K562 (cell line): ENCODE measurements at regions not wholly inside any gene's neighbourhood (a gene's known extent, or its start where the extent isn't known, plus 50 kb on each side); places are given as distances from the start of the nearest gene placed in this dataset.

Experiments
- ADNP ChIP-seq: fragments of 200-800 bp; sonication (Bioruptor generic); IDR thresholded peaks from 2 replicates; pipeline ENCODE4 v1.6.1; 2016; ENCODE audit warnings: missing genetic modification characterization, missing compliant biosample characterization
- ARID2 ChIP-seq: fragments of 450-650 bp; IDR thresholded peaks from 2 replicates; pipeline ENCODE4 v1.6.1; 2017; ENCODE audit warnings: antibody characterized with exemption, mild to moderate bottlenecking
- CBFB ChIP-seq: sonication (generic); formaldehyde crosslinking; IDR thresholded peaks from 2 replicates; pipeline ENCODE4 v1.4.0; 2020; ENCODE audit warnings: mild to moderate bottlenecking, missing genetic modification reagents
- FOSL1 ChIP-seq: fragments of 200-800 bp; sonication (Bioruptor generic); conservative IDR thresholded peaks from 2 replicates; pipeline ENCODE4 v1.6.1; 2016; ENCODE audit warnings: missing genetic modification characterization, missing compliant biosample characterization
- FOXP1 ChIP-seq: sonication (generic); formaldehyde crosslinking; IDR thresholded peaks from 2 replicates; pipeline ENCODE4 v1.8.0; 2022; ENCODE audit warnings: mild to moderate bottlenecking, missing genetic modification reagents
- HDGF ChIP-seq: fragments of 450-650 bp; IDR thresholded peaks from 2 replicates; pipeline ENCODE4 v1.6.1; 2016
- HES1 ChIP-seq: fragments of 450-650 bp; IDR thresholded peaks from 2 replicates; pipeline ENCODE4 v1.6.1; 2016; ENCODE audit warnings: low read depth, mild to moderate bottlenecking, moderate library complexity
- NR3C1 ChIP-seq: sonication (generic); formaldehyde crosslinking; IDR thresholded peaks from 2 replicates; pipeline ENCODE4 v1.8.1; 2022; ENCODE audit warnings: missing genetic modification reagents
- POLR2AphosphoS5 ChIP-seq: IDR thresholded peaks from 2 replicates; pipeline ENCODE4 v1.6.1; 2011; ENCODE audit warnings: mild to moderate bottlenecking, low read depth, low read length, moderate library complexity; ENCODE audit not compliant: control insufficient read depth, insufficient read depth
- TCFL5 ChIP-seq: fragments of 250-450 bp; sonication (Bioruptor Pico); conservative IDR thresholded peaks from 2 replicates; pipeline ENCODE4 v1.6.1; 2021; ENCODE audit warnings: mild to moderate bottlenecking, moderate library complexity, matching md5 sums
- TFAM ChIP-seq: fragments of 250-450 bp; sonication (Bioruptor Pico); conservative IDR thresholded peaks from 2 replicates; pipeline ENCODE4 v1.5.0; 2021; ENCODE audit warnings: mild to moderate bottlenecking, moderate library complexity
- ZBTB1 ChIP-seq: sonication (generic); formaldehyde crosslinking; IDR thresholded peaks from 2 replicates; pipeline ENCODE4 v1.8.1; 2023; ENCODE audit warnings: missing genetic modification reagents, low read depth, mild to moderate bottlenecking, borderline replicate concordance
- ZNF232 ChIP-seq: sonication (generic); formaldehyde crosslinking; IDR thresholded peaks from 2 replicates; pipeline ENCODE4 v1.8.0; 2022; ENCODE audit warnings: mild to moderate bottlenecking, missing genetic modification reagents
- ZNF395 ChIP-seq: fragments of 200-800 bp; sonication (Bioruptor generic); IDR thresholded peaks from 2 replicates; pipeline ENCODE4 v1.6.1; 2017; ENCODE audit warnings: missing genetic modification characterization, missing compliant biosample characterization
- ZNF707 ChIP-seq: fragments of 250-450 bp; sonication (Bioruptor Pico); conservative IDR thresholded peaks from 2 replicates; pipeline ENCODE4 v1.8.0; 2022; ENCODE audit warnings: inconsistent platforms, mild to moderate bottlenecking, moderate library complexity
- TF ChIP-seq, protein P1 (sequence below): fragments of 450-650 bp; formaldehyde crosslinking; IDR thresholded peaks from 2 replicates; pipeline ENCODE4 v1.4.0; 2020; ENCODE audit warnings: mild to moderate bottlenecking, moderate library complexity
- TF ChIP-seq, protein P2 (sequence below), 2 experiments: fragments of 450-650 bp in 1 of 2; sonication (generic) in 1 of 2; formaldehyde crosslinking in 1 of 2; IDR thresholded peaks in 1 of 2; conservative IDR thresholded peaks in 1 of 2; 2 replicates each; pipeline versions ENCODE4 v1.6.1 to v1.8.1; 2016 to 2023; ENCODE audit warnings: mild to moderate bottlenecking in 2 of 2, moderate library complexity in 2 of 2, inconsistent platforms in 1 of 2, missing genetic modification reagents in 1 of 2
- TF ChIP-seq, protein P3 (sequence below), 2 experiments: fragments of 450-650 bp in 1 of 2; sonication (generic) in 1 of 2; formaldehyde crosslinking; conservative IDR thresholded peaks; 2 replicates each; pipeline versions ENCODE4 v1.4.0 to v1.8.1; 2020 to 2022; ENCODE audit warnings: mild to moderate bottlenecking in 1 of 2, missing genetic modification reagents in 1 of 2
- TF ChIP-seq, protein P4 (sequence below): fragments of 450-650 bp; conservative IDR thresholded peaks from 2 replicates; pipeline ENCODE4 v1.6.1; 2016; ENCODE audit warnings: missing genetic modification characterization, low read depth, mild to moderate bottlenecking, missing compliant biosample characterization, moderate library complexity

- TF ChIP-seq, protein P1, sequence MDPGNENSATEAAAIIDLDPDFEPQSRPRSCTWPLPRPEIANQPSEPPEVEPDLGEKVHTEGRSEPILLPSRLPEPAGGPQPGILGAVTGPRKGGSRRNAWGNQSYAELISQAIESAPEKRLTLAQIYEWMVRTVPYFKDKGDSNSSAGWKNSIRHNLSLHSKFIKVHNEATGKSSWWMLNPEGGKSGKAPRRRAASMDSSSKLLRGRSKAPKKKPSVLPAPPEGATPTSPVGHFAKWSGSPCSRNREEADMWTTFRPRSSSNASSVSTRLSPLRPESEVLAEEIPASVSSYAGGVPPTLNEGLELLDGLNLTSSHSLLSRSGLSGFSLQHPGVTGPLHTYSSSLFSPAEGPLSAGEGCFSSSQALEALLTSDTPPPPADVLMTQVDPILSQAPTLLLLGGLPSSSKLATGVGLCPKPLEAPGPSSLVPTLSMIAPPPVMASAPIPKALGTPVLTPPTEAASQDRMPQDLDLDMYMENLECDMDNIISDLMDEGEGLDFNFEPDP (CRISPR knock-in tag): no peak
- no peak for TF ChIP-seq ZNF232 (CRISPR knock-in tag)
- TF ChIP-seq, protein P2, sequence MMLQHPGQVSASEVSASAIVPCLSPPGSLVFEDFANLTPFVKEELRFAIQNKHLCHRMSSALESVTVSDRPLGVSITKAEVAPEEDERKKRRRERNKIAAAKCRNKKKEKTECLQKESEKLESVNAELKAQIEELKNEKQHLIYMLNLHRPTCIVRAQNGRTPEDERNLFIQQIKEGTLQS (IDR thresholded peaks at IDR 0.05): peak; percentile 79
- TF ChIP-seq, protein P2 (CRISPR knock-in tag; conservative IDR thresholded peaks at IDR 0.05): no peak
- TF ChIP-seq, protein P3, sequence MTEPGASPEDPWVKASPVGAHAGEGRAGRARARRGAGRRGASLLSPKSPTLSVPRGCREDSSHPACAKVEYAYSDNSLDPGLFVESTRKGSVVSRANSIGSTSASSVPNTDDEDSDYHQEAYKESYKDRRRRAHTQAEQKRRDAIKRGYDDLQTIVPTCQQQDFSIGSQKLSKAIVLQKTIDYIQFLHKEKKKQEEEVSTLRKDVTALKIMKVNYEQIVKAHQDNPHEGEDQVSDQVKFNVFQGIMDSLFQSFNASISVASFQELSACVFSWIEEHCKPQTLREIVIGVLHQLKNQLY (CRISPR knock-in tag; conservative IDR thresholded peaks at IDR 0.05): 0 out of 4 replicates have a peak, but pooled peaks of 1 of the 2 experiments have one; percentile 22
- TF ChIP-seq HES1: peak; percentile 60; the same call in 1 of the 2 replicates
- peak; percentile 45; the same call in 1 of the 2 replicates for TF ChIP-seq POLR2AphosphoS5
- TF ChIP-seq TFAM (CRISPR knock-in tag): no peak
- peak; percentile 29; the same call in 1 of the 2 replicates for TF ChIP-seq FOSL1 (tag)
- peak; percentile 32; the same call in 1 of the 2 replicates for TF ChIP-seq FOXP1
- TF ChIP-seq TCFL5 (CRISPR knock-in tag): 0 out of 2 replicates have a peak, but pooled peaks have one; percentile 31
- no peak for TF ChIP-seq NR3C1 (CRISPR knock-in tag)
- peak; percentile 55 for TF ChIP-seq ADNP (tag)
- peak; percentile 28; the same call in 1 of the 2 replicates for TF ChIP-seq ZBTB1 (CRISPR knock-in tag)
- no peak for TF ChIP-seq ARID2
- TF ChIP-seq ZNF707 (CRISPR knock-in tag): 0 out of 2 replicates have a peak, but pooled peaks have one; percentile 5
- peak; percentile 29; the same call in 1 of the 2 replicates for TF ChIP-seq HDGF
- TF ChIP-seq ZNF395 (CRISPR knock-in tag): peak; percentile 85
- peak; percentile 88 for TF ChIP-seq CBFB
- TF ChIP-seq, protein P4, sequence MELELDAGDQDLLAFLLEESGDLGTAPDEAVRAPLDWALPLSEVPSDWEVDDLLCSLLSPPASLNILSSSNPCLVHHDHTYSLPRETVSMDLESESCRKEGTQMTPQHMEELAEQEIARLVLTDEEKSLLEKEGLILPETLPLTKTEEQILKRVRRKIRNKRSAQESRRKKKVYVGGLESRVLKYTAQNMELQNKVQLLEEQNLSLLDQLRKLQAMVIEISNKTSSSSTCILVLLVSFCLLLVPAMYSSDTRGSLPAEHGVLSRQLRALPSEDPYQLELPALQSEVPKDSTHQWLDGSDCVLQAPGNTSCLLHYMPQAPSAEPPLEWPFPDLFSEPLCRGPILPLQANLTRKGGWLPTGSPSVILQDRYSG (tag): peak; percentile 78
These were observed 78.0 kb downstream of the FGD2 start (continued) for GRCh38 chr6:37083243-37084138.
